Activated naive CD4-positive, alpha-beta T cell treated with anti-CD3 and anti-CD28 coated beads, Interleukin-2, amount 10 ng/mL, durations not matched to agents 7 days and 5 days (primary cell): ENCODE measurements at regions not wholly inside any gene's neighbourhood (a gene's known extent, or its start where the extent isn't known, plus 50 kb on each side); places are given as distances from the start of the nearest gene placed in this dataset.
"Not testable (repeated sequence)": the region's sequence is repeated elsewhere in the genome, so short reads cannot be mapped to it uniquely, and the experiment has no call there.

Source experiments
- CTCF ChIA-PET: fragments of 350-600 bp; sonication (Branson Sonifier 250); formaldehyde crosslinking; loops from one replicate; lab custom pipeline; 2021; ENCODE audit warnings: antibody characterized with exemption; lab: Charles Lee
- DNase-seq: peaks from one replicate; pipeline ENCODE4 v3.0.0-alpha.2; 2020
- H3K27ac Mint-ChIP-seq: one replicate; pipeline ENCODE4 v1.8.0; 2021; ENCODE audit warnings: mild to moderate bottlenecking, moderate library complexity, mixed read lengths
- H3K27me3 Mint-ChIP-seq: one replicate; pipeline ENCODE4 v1.8.0; 2021; ENCODE audit warnings: mild to moderate bottlenecking, mixed read lengths
- H3K36me3 Mint-ChIP-seq: one replicate; pipeline ENCODE4 v1.8.0; 2021; ENCODE audit warnings: mixed read lengths
- H3K4me1 Mint-ChIP-seq: one replicate; pipeline ENCODE4 v1.8.0; 2021; ENCODE audit warnings: mixed read lengths
- H3K4me3 Mint-ChIP-seq: one replicate; pipeline ENCODE4 v1.8.0; 2021; ENCODE audit warnings: mild to moderate bottlenecking, moderate library complexity, mixed read lengths
- H3K9me3 Mint-ChIP-seq: one replicate; pipeline ENCODE4 v1.8.0; 2021; ENCODE audit warnings: mixed read lengths

- no peak for DNase-seq
- H3K27me3 Mint-ChIP-seq, result no peaks in the 10 kb centered on the region
- no peak overlapping the region for H3K4me3 Mint-ChIP-seq
- H3K4me1 Mint-ChIP-seq, result no peaks in the 10 kb centered on the region
- H3K27ac Mint-ChIP-seq, result no peak overlapping the region
- no peaks in the 10 kb centered on the region for H3K36me3 Mint-ChIP-seq
- CTCF ChIA-PET, result interaction anchor here (1.1 kb wide), 1 partner anchor 20 kb away, joined by 3 read pairs; no protein-coding TSS in a partner anchor
- H3K9me3 Mint-ChIP-seq, result no peaks in the 10 kb centered on the region
Measured at GRCh38 chr10:28468707-28469483, 64.0 kb upstream of the WAC start.

- Mint-ChIP-seq H3K9me3 (no peaks in the 10 kb centered on the region), H3K27me3 (no peaks in the 10 kb centered on the region), H3K4me1 (no peaks in the 10 kb centered on the region), H3K36me3 (no peaks in the 10 kb centered on the region), H3K4me3 (no peak overlapping the region), H3K27ac (no peak overlapping the region)
- no peak for DNase-seq
- CTCF ChIA-PET, result no interaction called here
Measured at GRCh38 chr10:28470873-28471651, 61.9 kb upstream of the WAC start.

- H3K36me3 Mint-ChIP-seq, result no peaks in the 10 kb centered on the region
- H3K9me3 Mint-ChIP-seq, result no peaks in the 10 kb centered on the region
- H3K4me3 Mint-ChIP-seq, result no peak overlapping the region
- H3K27ac Mint-ChIP-seq, result no peak overlapping the region
- CTCF ChIA-PET, result no interaction called here
- H3K4me1 Mint-ChIP-seq, result no peaks in the 10 kb centered on the region
- no peaks in the 10 kb centered on the region for H3K27me3 Mint-ChIP-seq
- DNase-seq, result no peak
Measured at GRCh38 chr10:28471652-28472050, 61.3 kb upstream of the WAC start.

- H3K9me3 Mint-ChIP-seq, result no peaks in the 10 kb centered on the region
- CTCF ChIA-PET, result no interaction called here
- no peaks in the 10 kb centered on the region for H3K36me3 Mint-ChIP-seq
- H3K27ac Mint-ChIP-seq, result no peak overlapping the region
- DNase-seq, result no peak
- no peak overlapping the region for H3K4me3 Mint-ChIP-seq
- H3K4me1 Mint-ChIP-seq, result no peaks in the 10 kb centered on the region
- peaks cover 16% of the 10 kb centered on the region for H3K27me3 Mint-ChIP-seq
Measured at GRCh38 chr10:28478646-28479045, 54.3 kb upstream of the WAC start.

- Mint-ChIP-seq H3K36me3 (no peaks in the 10 kb centered on the region), H3K9me3 (no peaks in the 10 kb centered on the region), H3K27ac (no peak overlapping the region), H3K4me3 (no peak overlapping the region), H3K27me3 (peaks cover 16% of the 10 kb centered on the region), H3K4me1 (no peaks in the 10 kb centered on the region)
- CTCF ChIA-PET, result no interaction called here
- no peak for DNase-seq
Measured at GRCh38 chr10:28479425-28479865, 53.5 kb upstream of the WAC start.

- no peak overlapping the region for H3K4me3 Mint-ChIP-seq
- no peak overlapping the region for H3K27ac Mint-ChIP-seq
- peaks cover 16% of the 10 kb centered on the region for H3K27me3 Mint-ChIP-seq
- no peak for DNase-seq
- H3K4me1 Mint-ChIP-seq, result no peaks in the 10 kb centered on the region
- no peaks in the 10 kb centered on the region for H3K9me3 Mint-ChIP-seq
- no peaks in the 10 kb centered on the region for H3K36me3 Mint-ChIP-seq
- CTCF ChIA-PET, result no interaction called here
Measured at GRCh38 chr10:28479927-28480627, 52.8 kb upstream of the WAC start.

- Mint-ChIP-seq H3K4me3 (no peak overlapping the region), H3K27me3 (peaks cover 16% of the 10 kb centered on the region), H3K4me1 (no peaks in the 10 kb centered on the region), H3K9me3 (no peaks in the 10 kb centered on the region), H3K36me3 (no peaks in the 10 kb centered on the region), H3K27ac (no peak overlapping the region)
- no peak for DNase-seq
- CTCF ChIA-PET, result interaction anchor here (0.6 kb wide), 1 partner anchor 48 kb away, joined by 4 read pairs; no protein-coding TSS in a partner anchor
Measured at GRCh38 chr10:28480628-28480965, 52.3 kb upstream of the WAC start.

- H3K27ac Mint-ChIP-seq, DNase-seq, H3K4me3 Mint-ChIP-seq, H3K36me3 Mint-ChIP-seq, H3K4me1 Mint-ChIP-seq, H3K9me3 Mint-ChIP-seq: not testable (repeated sequence)
- H3K27me3 Mint-ChIP-seq, result peaks cover 19% of the 10 kb centered on the region
- CTCF ChIA-PET, result interaction anchor here (0.6 kb wide), 1 partner anchor 49 kb away, joined by 4 read pairs; no protein-coding TSS in a partner anchor
Measured at GRCh38 chr10:28481346-28481745, 51.6 kb upstream of the WAC start.

GRCh38 chr10:28481968-28482367 is 51.0 kb upstream of the WAC start:
- CTCF ChIA-PET, result no interaction called here
- Mint-ChIP-seq H3K27me3 (peaks cover 19% of the 10 kb centered on the region), H3K27ac (no peak overlapping the region), H3K4me3 (no peak overlapping the region), H3K36me3 (no peaks in the 10 kb centered on the region), H3K9me3 (no peaks in the 10 kb centered on the region), H3K4me1 (peaks cover 2% of the 10 kb centered on the region)
- DNase-seq, result no peak
